ENCODE measurements at regions not wholly inside any gene's neighbourhood (a gene's known extent, or its start where the extent isn't known, plus 50 kb on each side); places are given as distances from the start of the nearest gene placed in this dataset.

DNA sequence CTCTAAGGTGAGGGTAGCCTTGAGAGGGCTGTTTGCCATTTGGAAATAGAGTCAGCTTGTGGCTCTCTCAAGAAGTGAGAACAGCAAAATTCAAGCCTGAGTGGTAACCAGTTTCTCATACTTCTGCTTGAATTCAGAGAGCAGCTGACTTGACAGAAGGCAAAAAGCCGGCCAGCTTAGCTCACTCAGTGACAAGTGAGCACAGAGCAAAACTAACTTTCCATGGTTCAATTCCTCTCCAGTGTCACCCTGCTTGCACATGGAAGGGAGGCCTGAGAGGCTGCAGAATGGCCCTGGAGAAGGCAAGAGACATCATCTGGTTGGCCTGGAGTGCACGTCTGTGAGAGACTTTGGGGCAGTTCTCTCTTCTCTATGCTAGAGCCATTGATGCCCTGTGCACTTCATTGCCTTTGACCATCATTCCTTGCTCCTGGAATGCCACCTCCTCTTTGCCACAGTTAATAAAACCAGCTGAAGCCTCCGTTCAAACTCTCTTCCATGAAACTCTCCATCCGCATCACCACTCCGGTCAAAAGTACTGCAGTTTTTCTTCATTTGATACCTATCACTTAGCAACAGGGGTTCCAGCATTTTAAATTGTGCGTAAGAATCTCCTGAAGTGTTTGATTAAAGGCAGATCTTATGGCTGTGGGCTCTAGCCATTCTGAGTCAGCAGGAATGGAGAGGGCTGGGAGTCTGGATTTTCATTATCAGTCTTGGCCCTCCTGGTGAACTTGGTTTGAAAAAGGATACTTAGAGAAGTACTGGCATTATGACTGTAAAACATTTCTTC is 69.8 kb upstream of the PIK3CG start:
- peaks cover 0 to 5% (median 2%) of the 10 kb centered on the region in 3 donors for H3K27me3 Mint-ChIP-seq (ENCODE audit: low read depth in 3 of 3)
- no peaks in the 10 kb centered on the region for H3K79me2 ChIP-seq (ENCODE audit: insufficient read depth, low read length)
- no peak overlapping the region for H3K27ac ChIP-seq (ENCODE audit: low read depth in 1 of 2, low read length in 2 of 2)
- H3K4me2 ChIP-seq (replicated peaks; ENCODE audit: extremely low read depth, low read length, poor library complexity, severe bottlenecking) = no peak overlapping the region
- no peaks in the 10 kb centered on the region for H3K27me3 ChIP-seq (ENCODE audit: control insufficient read depth in 2 of 2, insufficient read depth in 2 of 2, low read length in 2 of 2)
- no peak overlapping the region for H3K4me3 Mint-ChIP-seq
- H3K4me3 ChIP-seq (replicated peaks in 1 of 3; ENCODE audit: low read depth in 2 of 3, low read length in 3 of 3) = no peak overlapping the region
- no peak for DNase-seq
- TF ChIP-seq, protein P1, sequence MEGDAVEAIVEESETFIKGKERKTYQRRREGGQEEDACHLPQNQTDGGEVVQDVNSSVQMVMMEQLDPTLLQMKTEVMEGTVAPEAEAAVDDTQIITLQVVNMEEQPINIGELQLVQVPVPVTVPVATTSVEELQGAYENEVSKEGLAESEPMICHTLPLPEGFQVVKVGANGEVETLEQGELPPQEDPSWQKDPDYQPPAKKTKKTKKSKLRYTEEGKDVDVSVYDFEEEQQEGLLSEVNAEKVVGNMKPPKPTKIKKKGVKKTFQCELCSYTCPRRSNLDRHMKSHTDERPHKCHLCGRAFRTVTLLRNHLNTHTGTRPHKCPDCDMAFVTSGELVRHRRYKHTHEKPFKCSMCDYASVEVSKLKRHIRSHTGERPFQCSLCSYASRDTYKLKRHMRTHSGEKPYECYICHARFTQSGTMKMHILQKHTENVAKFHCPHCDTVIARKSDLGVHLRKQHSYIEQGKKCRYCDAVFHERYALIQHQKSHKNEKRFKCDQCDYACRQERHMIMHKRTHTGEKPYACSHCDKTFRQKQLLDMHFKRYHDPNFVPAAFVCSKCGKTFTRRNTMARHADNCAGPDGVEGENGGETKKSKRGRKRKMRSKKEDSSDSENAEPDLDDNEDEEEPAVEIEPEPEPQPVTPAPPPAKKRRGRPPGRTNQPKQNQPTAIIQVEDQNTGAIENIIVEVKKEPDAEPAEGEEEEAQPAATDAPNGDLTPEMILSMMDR (IDR thresholded peaks at IDR 0.05) = no peak
- H2AFZ ChIP-seq (ENCODE audit: insufficient read depth, low read depth, low read length, poor library complexity, severe bottlenecking) = no peak overlapping the region
- H3K9me3 ChIP-seq (replicated peaks in 1 of 2; ENCODE audit: control insufficient read depth in 1 of 2, insufficient read depth in 1 of 2, low read length in 2 of 2) = no peaks in the 10 kb centered on the region
- no peaks in the 10 kb centered on the region for H3K4me1 ChIP-seq (ENCODE audit: control insufficient read depth in 1 of 2, insufficient read depth in 2 of 2, low read length in 2 of 2)
- H3K36me3 ChIP-seq (replicated peaks in 1 of 2; ENCODE audit: control insufficient read depth in 1 of 2, insufficient read depth in 2 of 2, low read length in 2 of 2) = no peaks in the 10 kb centered on the region
- H3K9ac ChIP-seq (ENCODE audit: insufficient read depth, low read length, poor library complexity, severe bottlenecking) = no peak overlapping the region
- 70% methylated on average over 2 of the region's 6 CpGs for WGBS (ENCODE audit: insufficient coverage)
- intact Hi-C loops (cut with micrococcal nuclease) = loop anchor here in 1 of 2 donors (10.0 kb wide), 1 partner anchor 90 kb away; no protein-coding TSS in a partner anchor
- peaks cover 3 to 10% (median 5%) of the 10 kb centered on the region in 7 donors for H3K9me3 Mint-ChIP-seq
- H3K4me1 Mint-ChIP-seq = no peaks in the 10 kb centered on the region
- peaks cover 0 to 2% of the 10 kb centered on the region in 2 donors for H3K36me3 Mint-ChIP-seq
- peak overlapping the region in 1 of 7 donors; percentile 30 for H3K27ac Mint-ChIP-seq
- no peaks in the 10 kb centered on the region for H4K20me1 ChIP-seq (ENCODE audit: insufficient read depth, low read length)

DNA sequence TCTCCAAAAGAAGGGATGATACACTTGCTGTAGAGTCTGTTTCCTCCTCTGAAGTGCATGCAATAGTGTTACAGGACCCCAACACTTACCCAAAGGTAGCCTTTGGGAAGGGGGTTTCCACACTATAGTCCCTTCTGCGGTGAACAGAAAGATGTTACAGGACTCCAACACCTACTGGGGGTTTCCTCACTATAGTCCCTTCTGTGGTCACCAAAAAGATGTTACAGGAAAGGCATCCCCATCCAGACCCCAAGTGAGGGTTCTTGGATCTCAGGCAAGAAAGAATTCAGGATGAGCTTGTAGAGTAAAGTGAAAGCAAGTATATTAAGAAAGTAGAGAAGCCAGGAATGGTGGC is 69.2 kb upstream of the PIK3CG start:
- TF ChIP-seq, protein P1 (IDR thresholded peaks at IDR 0.05) = no peak
- no peak for DNase-seq

More for the DNA sequence above, 69.2 kb upstream of the PIK3CG start:
- Mint-ChIP-seq H3K36me3 (peaks cover 0 to 2% of the 10 kb centered on the region in 2 donors), H3K4me3 (no peak overlapping the region), H3K4me1 (no peaks in the 10 kb centered on the region), H3K9me3 (peaks cover 3 to 10% (median 5%) of the 10 kb centered on the region in 7 donors), H3K27me3 (ENCODE audit: low read depth in 3 of 3) (peaks cover 0 to 4% (median 3%) of the 10 kb centered on the region in 3 donors), H3K27ac (no peak overlapping the region)
- WGBS (ENCODE audit: insufficient coverage) = no CpG with 5 or more reads among the region's 1 CpG
- H3K4me1 ChIP-seq (ENCODE audit: control insufficient read depth in 1 of 2, insufficient read depth in 2 of 2, low read length in 2 of 2) = no peaks in the 10 kb centered on the region
- H3K27ac ChIP-seq (ENCODE audit: low read depth in 1 of 2, low read length in 2 of 2) = no peak overlapping the region
- no peaks in the 10 kb centered on the region for H3K27me3 ChIP-seq (ENCODE audit: control insufficient read depth in 2 of 2, insufficient read depth in 2 of 2, low read length in 2 of 2)
- no peaks in the 10 kb centered on the region for H4K20me1 ChIP-seq (ENCODE audit: insufficient read depth, low read length)
- no peak overlapping the region for H3K4me2 ChIP-seq (replicated peaks; ENCODE audit: extremely low read depth, low read length, poor library complexity, severe bottlenecking)
- H2AFZ ChIP-seq (ENCODE audit: insufficient read depth, low read depth, low read length, poor library complexity, severe bottlenecking) = no peak overlapping the region
- intact Hi-C loops (cut with micrococcal nuclease) = loop anchor here in 1 of 2 donors (10.0 kb wide), 1 partner anchor 89 kb away; no protein-coding TSS in a partner anchor
- H3K79me2 ChIP-seq (ENCODE audit: insufficient read depth, low read length) = no peaks in the 10 kb centered on the region
- no peaks in the 10 kb centered on the region for H3K9me3 ChIP-seq (replicated peaks in 1 of 2; ENCODE audit: control insufficient read depth in 1 of 2, insufficient read depth in 1 of 2, low read length in 2 of 2)
- no peak overlapping the region for H3K9ac ChIP-seq (ENCODE audit: insufficient read depth, low read length, poor library complexity, severe bottlenecking)
- H3K36me3 ChIP-seq (replicated peaks in 1 of 2; ENCODE audit: control insufficient read depth in 1 of 2, insufficient read depth in 2 of 2, low read length in 2 of 2) = no peaks in the 10 kb centered on the region
- H3K4me3 ChIP-seq (replicated peaks in 1 of 3; ENCODE audit: low read depth in 2 of 3, low read length in 3 of 3) = no peak overlapping the region
